KMS-11 (cell line): ENCODE measurements at regions not wholly inside any gene's neighbourhood (a gene's known extent, or its start where the extent isn't known, plus 50 kb on each side); places are given as distances from the start of the nearest gene placed in this dataset.
"Not testable (repeated sequence)": the region's sequence is repeated elsewhere in the genome, so short reads cannot be mapped to it uniquely, and the experiment has no call there.

Source experiments
- H2AFZ ChIP-seq: fragments of 200-600 bp; sonication (generic); 2 replicates; pipeline ENCODE4 v1.6.1; 2016; ENCODE audit warnings: antibody characterized with exemption, mixed run types, low read depth
- H3K27ac ChIP-seq: fragments of 200-600 bp; sonication (generic); 2 replicates; pipeline ENCODE4 v1.6.1; 2016; ENCODE audit warnings: mild to moderate bottlenecking, mixed run types
- H3K27me3 ChIP-seq: fragments of 200-600 bp; sonication (generic); 2 replicates; pipeline ENCODE4 v1.6.1; 2017; ENCODE audit warnings: mild to moderate bottlenecking, low read depth, mixed run types, moderate library complexity; ENCODE audit not compliant: insufficient read depth
- H3K36me3 ChIP-seq: fragments of 200-600 bp; sonication (generic); 2 replicates; pipeline ENCODE4 v1.6.1; 2017; ENCODE audit warnings: mild to moderate bottlenecking, mixed run types; ENCODE audit not compliant: insufficient read depth
- H3K4me1 ChIP-seq: fragments of 200-600 bp; sonication (generic); 2 replicates; pipeline ENCODE4 v1.6.1; 2016; ENCODE audit warnings: mild to moderate bottlenecking, low read depth, mixed run types; ENCODE audit not compliant: poor library complexity, severe bottlenecking
- H3K4me2 ChIP-seq: fragments of 200-600 bp; sonication (generic); 2 replicates; pipeline ENCODE4 v1.7.0; 2016; ENCODE audit warnings: mild to moderate bottlenecking, mixed run types
- H3K4me3 ChIP-seq: fragments of 200-600 bp; sonication (generic); IDR thresholded peaks from 2 replicates; pipeline ENCODE4 v1.6.1; 2017; ENCODE audit warnings: low read depth, low read length, mixed read lengths; ENCODE audit not compliant: insufficient read depth
- H3K79me2 ChIP-seq: fragments of 200-600 bp; sonication (generic); 2 replicates; pipeline ENCODE4 v1.6.1; 2016; ENCODE audit warnings: low read depth, mixed run types; ENCODE audit not compliant: insufficient read depth
- H3K9ac ChIP-seq: fragments of 200-600 bp; sonication (generic); 2 replicates; pipeline ENCODE4 v1.6.1; 2016; ENCODE audit warnings: mild to moderate bottlenecking, mixed run types
- H4K20me1 ChIP-seq: fragments of 200-600 bp; sonication (generic); 2 replicates; pipeline ENCODE4 v1.6.1; 2016; ENCODE audit warnings: mild to moderate bottlenecking, mixed run types; ENCODE audit not compliant: insufficient read depth
- CTCF ChIP-seq: fragments of 200-600 bp; sonication (generic); conservative IDR thresholded peaks from 2 replicates; pipeline ENCODE4 v1.6.1; 2017; ENCODE audit warnings: low read depth, mild to moderate bottlenecking, antibody characterized with exemption, low read length, moderate library complexity, mixed read lengths

GRCh38 chr4:33126002-33126401, 2405.8 kb downstream of the PCDH7 start:
- Histone ChIP-seq H4K20me1 (no peaks in the 10 kb centered on the region), H3K27me3 (no peaks in the 10 kb centered on the region), H3K27ac (no peak overlapping the region), H3K4me1 (no peaks in the 10 kb centered on the region), H3K9ac (no peak overlapping the region), H2AFZ (no peak overlapping the region), H3K4me2 (no peak overlapping the region), H3K36me3 (no peaks in the 10 kb centered on the region), H3K79me2 (no peaks in the 10 kb centered on the region), H3K4me3 (no peak overlapping the region)
- no peak for TF ChIP-seq CTCF

GRCh38 chr4:33130662-33131061, 2410.5 kb downstream of the PCDH7 start:
- not testable (repeated sequence) for H3K4me1 ChIP-seq, H3K36me3 ChIP-seq, H3K27ac ChIP-seq, H3K9ac ChIP-seq, H3K27me3 ChIP-seq, H3K79me2 ChIP-seq, H2AFZ ChIP-seq, H3K4me3 ChIP-seq, H3K4me2 ChIP-seq, H4K20me1 ChIP-seq

GRCh38 chr4:33133723-33134122, 2413.6 kb downstream of the PCDH7 start:
- H3K4me2 ChIP-seq, result no peak overlapping the region

GRCh38 chr4:33134366-33134765, 2414.2 kb downstream of the PCDH7 start:
- H3K4me3 ChIP-seq, result no peak overlapping the region
- H3K79me2 ChIP-seq, result no peaks in the 10 kb centered on the region
- no peak overlapping the region for H3K27ac ChIP-seq
- TF ChIP-seq CTCF, result no peak
- H3K9ac ChIP-seq, result no peak overlapping the region
- no peak overlapping the region for H2AFZ ChIP-seq
- no peaks in the 10 kb centered on the region for H3K27me3 ChIP-seq
- no peaks in the 10 kb centered on the region for H3K4me1 ChIP-seq
- H3K36me3 ChIP-seq, result no peaks in the 10 kb centered on the region
- no peaks in the 10 kb centered on the region for H4K20me1 ChIP-seq
- H3K4me2 ChIP-seq, result no peak overlapping the region

More at GRCh38 chr4:33133723-33134122, 2413.6 kb downstream of the PCDH7 start:
- Histone ChIP-seq H3K27me3 (no peaks in the 10 kb centered on the region), H3K4me3 (no peak overlapping the region), H3K4me1 (no peaks in the 10 kb centered on the region), H3K79me2 (no peaks in the 10 kb centered on the region), H4K20me1 (no peaks in the 10 kb centered on the region), H3K9ac (no peak overlapping the region), H3K27ac (no peak overlapping the region), H2AFZ (no peak overlapping the region), H3K36me3 (no peaks in the 10 kb centered on the region)
- no peak for TF ChIP-seq CTCF

GRCh38 chr4:33149658-33150524, 2429.7 kb downstream of the PCDH7 start:
- Histone ChIP-seq H4K20me1 (no peaks in the 10 kb centered on the region), H3K36me3 (no peaks in the 10 kb centered on the region), H3K4me1 (no peaks in the 10 kb centered on the region), H3K4me3 (no peak overlapping the region), H2AFZ (no peak overlapping the region), H3K79me2 (no peaks in the 10 kb centered on the region), H3K4me2 (no peak overlapping the region), H3K27me3 (no peaks in the 10 kb centered on the region), H3K27ac (no peak overlapping the region), H3K9ac (no peak overlapping the region)
- no peak for TF ChIP-seq CTCF
